RWPE2 (cell line): ENCODE measurements at regions not wholly inside any gene's neighbourhood (a gene's known extent, or its start where the extent isn't known, plus 50 kb on each side); places are given as distances from the start of the nearest gene placed in this dataset.

Source experiments
- ATAC-seq: fragments of 200-7000 bp; cut with Tn5 transposase; 3 replicates; pipeline ENCODE4 v1.9.1; 2021; ENCODE audit warnings: low read depth
- DNase-seq: peaks from one replicate; pipeline ENCODE4 v3.0.0-alpha.2; 2020; ENCODE audit warnings: low spot score
- H3K27ac ChIP-seq: fragments of 450-650 bp; 2 replicates; pipeline ENCODE4 v1.5.1; 2017; ENCODE audit warnings: mild to moderate bottlenecking; ENCODE audit not compliant: poor library complexity, severe bottlenecking
- H3K27me3 ChIP-seq: fragments of 250-450 bp; sonication (Bioruptor Pico); 2 replicates; pipeline ENCODE4 v1.5.1; 2021; ENCODE audit warnings: mild to moderate bottlenecking, moderate library complexity; ENCODE audit not compliant: insufficient read depth, poor library complexity, severe bottlenecking
- H3K36me3 ChIP-seq: fragments of 250-450 bp; sonication (Bioruptor Pico); 2 replicates; pipeline ENCODE4 v1.5.1; 2020; ENCODE audit warnings: low read depth, mild to moderate bottlenecking, moderate library complexity
- H3K4me1 ChIP-seq: fragments of 250-450 bp; sonication (Bioruptor Pico); 2 replicates; pipeline ENCODE4 v1.5.1; 2021; ENCODE audit warnings: mild to moderate bottlenecking, moderate library complexity; ENCODE audit not compliant: insufficient read depth, poor library complexity, severe bottlenecking
- H3K4me3 ChIP-seq: fragments of 250-450 bp; sonication (Bioruptor Pico); 2 replicates; pipeline ENCODE4 v1.5.1; 2021; ENCODE audit warnings: mild to moderate bottlenecking, moderate library complexity; ENCODE audit not compliant: severe bottlenecking
- H3K9me3 ChIP-seq: fragments of 250-450 bp; sonication (Bioruptor Pico); 2 replicates; pipeline ENCODE4 v1.5.1; 2021; ENCODE audit warnings: mild to moderate bottlenecking, moderate library complexity; ENCODE audit not compliant: severe bottlenecking
- TF ChIP-seq, protein P1 (sequence below): fragments of 450-650 bp; IDR thresholded peaks from one replicate; pipeline ENCODE4 v1.5.1; 2017; ENCODE audit warnings: mild to moderate bottlenecking, moderate library complexity; ENCODE audit not compliant: poor library complexity, severe bottlenecking

DNA sequence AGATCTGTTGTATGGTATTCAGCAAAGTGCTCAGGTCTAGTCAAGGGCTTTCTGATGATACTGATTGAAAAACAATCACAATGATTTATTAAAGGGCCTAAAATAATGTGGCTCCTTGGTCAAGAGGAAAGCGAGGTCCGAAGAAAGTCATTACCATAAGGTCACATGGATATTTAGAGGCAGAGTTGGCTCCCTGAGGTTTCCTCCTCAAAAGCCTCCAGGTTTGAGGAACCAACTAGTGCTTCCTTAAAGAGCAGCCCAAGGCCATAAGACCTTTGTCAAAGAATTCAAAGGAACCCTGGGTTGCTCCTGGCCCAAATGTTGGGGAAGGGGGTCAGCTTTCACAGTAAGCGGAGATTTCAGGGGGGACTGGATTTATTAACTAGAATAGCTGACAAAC lies 280.7 kb upstream of the ATP5MC3 start:
- DNase-seq (no peak), ATAC-seq (no peak)

DNA sequence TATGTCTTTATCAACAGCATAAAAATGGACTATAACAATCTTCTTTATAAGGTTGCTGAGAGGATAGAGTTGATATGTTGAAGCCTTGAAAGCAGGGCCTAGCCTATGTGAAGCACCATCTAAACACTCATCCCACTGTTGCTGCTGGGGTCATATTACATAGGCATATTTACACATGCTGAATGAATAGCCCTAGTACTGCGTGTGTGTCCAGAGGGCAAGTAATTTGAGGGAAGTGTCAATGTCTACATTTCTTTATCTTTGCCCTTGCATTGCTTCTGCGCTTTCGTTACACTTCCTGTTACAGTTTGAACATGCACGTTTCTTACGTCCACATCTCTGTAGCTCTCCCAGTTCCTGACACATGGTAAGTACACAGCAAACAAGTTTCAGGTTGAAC lies 280.3 kb upstream of the ATP5MC3 start:
- DNase-seq (no peak), ATAC-seq (no peak)
- TF ChIP-seq, protein P1, sequence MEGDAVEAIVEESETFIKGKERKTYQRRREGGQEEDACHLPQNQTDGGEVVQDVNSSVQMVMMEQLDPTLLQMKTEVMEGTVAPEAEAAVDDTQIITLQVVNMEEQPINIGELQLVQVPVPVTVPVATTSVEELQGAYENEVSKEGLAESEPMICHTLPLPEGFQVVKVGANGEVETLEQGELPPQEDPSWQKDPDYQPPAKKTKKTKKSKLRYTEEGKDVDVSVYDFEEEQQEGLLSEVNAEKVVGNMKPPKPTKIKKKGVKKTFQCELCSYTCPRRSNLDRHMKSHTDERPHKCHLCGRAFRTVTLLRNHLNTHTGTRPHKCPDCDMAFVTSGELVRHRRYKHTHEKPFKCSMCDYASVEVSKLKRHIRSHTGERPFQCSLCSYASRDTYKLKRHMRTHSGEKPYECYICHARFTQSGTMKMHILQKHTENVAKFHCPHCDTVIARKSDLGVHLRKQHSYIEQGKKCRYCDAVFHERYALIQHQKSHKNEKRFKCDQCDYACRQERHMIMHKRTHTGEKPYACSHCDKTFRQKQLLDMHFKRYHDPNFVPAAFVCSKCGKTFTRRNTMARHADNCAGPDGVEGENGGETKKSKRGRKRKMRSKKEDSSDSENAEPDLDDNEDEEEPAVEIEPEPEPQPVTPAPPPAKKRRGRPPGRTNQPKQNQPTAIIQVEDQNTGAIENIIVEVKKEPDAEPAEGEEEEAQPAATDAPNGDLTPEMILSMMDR = no peak
- no peaks in the 10 kb centered on the region for H3K36me3 ChIP-seq
- H3K27me3 ChIP-seq = no peaks in the 10 kb centered on the region
- no peaks in the 10 kb centered on the region for H3K4me1 ChIP-seq
- no peak overlapping the region for H3K27ac ChIP-seq
- no peak overlapping the region for H3K4me3 ChIP-seq
- no peaks in the 10 kb centered on the region for H3K9me3 ChIP-seq

More for the DNA sequence above, 280.7 kb upstream of the ATP5MC3 start:
- no peak overlapping the region for H3K4me3 ChIP-seq
- TF ChIP-seq, protein P1 = no peak
- no peak overlapping the region for H3K27ac ChIP-seq
- no peaks in the 10 kb centered on the region for H3K36me3 ChIP-seq
- no peaks in the 10 kb centered on the region for H3K9me3 ChIP-seq
- no peaks in the 10 kb centered on the region for H3K4me1 ChIP-seq
- no peaks in the 10 kb centered on the region for H3K27me3 ChIP-seq

DNA sequence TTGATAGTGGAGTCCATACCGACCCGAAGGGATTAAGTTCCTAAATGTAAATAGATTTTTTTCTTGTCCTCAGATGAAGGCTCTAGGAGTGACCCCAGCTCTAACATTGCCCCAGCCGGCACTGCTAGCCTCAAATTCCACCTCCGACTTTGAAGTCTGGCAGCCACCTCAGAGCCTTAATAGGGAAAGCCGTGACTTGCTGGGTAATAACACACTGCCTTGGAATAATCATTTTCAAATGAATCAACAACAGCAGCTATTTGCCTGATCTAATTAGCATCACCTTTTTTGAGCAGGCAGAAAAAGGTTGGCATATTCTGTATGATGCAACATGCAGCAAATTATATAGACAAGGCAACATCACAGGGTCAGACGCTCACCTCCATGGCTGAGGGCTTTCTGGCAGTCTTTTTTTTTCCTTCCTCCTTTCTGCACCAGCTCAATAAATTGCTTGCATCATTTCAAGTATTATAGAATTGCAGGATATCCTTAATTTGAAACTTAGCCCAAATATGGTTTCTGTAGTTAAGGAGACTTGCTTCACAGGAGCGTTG lies 276.5 kb upstream of the ATP5MC3 start:
- H3K4me1 ChIP-seq = no peaks in the 10 kb centered on the region
- ATAC-seq = no peak
- no peak overlapping the region for H3K4me3 ChIP-seq
- no peak for DNase-seq
- no peaks in the 10 kb centered on the region for H3K36me3 ChIP-seq
- no peak overlapping the region for H3K27ac ChIP-seq
- TF ChIP-seq, protein P1 = no peak
- no peaks in the 10 kb centered on the region for H3K9me3 ChIP-seq
- H3K27me3 ChIP-seq = no peaks in the 10 kb centered on the region

DNA sequence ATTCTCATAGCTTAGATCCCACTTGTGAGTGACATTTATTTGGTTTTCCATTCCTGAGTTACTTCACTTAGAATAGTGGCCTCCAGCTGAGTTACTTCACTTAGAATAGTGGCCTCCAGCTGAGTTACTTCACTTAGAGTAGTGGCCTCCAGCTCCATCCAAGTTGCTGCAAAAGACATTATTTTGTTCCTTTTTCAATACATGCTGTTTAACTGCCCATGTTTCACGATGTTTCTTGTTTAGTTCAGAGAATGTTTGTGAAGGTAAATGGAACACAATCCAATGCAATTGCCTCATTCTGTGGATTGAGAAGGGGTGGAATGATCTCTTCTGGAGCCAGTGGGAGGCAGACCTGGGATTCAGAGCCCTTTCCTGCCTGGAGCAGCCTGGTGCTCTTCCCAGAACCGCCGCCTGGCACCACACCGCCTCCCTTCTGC lies 273.5 kb upstream of the ATP5MC3 start:
- Histone ChIP-seq H3K4me1 (no peaks in the 10 kb centered on the region), H3K4me3 (no peak overlapping the region), H3K36me3 (no peaks in the 10 kb centered on the region), H3K27ac (no peak overlapping the region), H3K9me3 (no peaks in the 10 kb centered on the region), H3K27me3 (no peaks in the 10 kb centered on the region)
- TF ChIP-seq, protein P1 = no peak
- DNase-seq (no peak), ATAC-seq (no peak)

DNA sequence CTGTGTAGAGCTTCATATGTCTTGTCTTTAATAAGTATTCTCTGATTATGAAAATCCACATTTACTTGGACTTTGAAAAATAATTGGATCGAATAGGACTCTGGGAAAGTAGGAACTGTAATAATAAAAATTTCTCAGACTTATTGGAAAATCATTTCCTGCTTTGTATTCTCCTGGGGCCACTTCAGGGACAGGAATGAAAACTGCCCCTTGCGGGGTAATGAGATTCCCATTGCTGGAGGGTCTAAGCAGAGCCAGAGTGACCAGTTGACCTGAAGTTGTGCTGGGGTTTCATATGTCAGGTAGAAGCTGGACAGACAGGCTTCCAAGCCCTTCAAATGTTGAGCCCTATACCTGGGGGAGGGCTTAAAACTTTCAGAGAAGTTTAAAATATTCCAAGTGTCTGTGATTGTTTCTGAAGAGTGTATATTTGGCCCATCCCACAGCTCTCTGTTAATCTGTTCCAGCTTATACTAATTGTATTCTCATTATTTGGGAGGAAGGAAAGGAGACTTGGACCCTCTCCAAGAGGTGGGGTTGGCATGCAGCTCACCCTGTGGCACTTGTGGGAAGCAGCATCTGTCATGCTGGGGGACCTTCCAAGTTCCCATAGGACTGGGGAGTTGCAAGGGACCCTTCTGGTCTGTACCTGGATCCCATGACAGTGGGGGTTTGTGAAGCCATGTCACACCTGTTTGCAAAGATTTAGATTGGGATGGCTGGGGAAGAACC lies 268.7 kb upstream of the ATP5MC3 start:
- no peak for DNase-seq
- Histone ChIP-seq H3K27me3 (peaks cover 2% of the 10 kb centered on the region), H3K27ac (no peak overlapping the region), H3K9me3 (no peaks in the 10 kb centered on the region), H3K4me1 (no peaks in the 10 kb centered on the region), H3K36me3 (no peaks in the 10 kb centered on the region), H3K4me3 (no peak overlapping the region)
- ATAC-seq = no peak
- TF ChIP-seq, protein P1 = no peak
